ENCODE measurements at regions not wholly inside any gene's neighbourhood (a gene's known extent, or its start where the extent isn't known, plus 50 kb on each side); places are given as distances from the start of the nearest gene placed in this dataset.

DNA sequence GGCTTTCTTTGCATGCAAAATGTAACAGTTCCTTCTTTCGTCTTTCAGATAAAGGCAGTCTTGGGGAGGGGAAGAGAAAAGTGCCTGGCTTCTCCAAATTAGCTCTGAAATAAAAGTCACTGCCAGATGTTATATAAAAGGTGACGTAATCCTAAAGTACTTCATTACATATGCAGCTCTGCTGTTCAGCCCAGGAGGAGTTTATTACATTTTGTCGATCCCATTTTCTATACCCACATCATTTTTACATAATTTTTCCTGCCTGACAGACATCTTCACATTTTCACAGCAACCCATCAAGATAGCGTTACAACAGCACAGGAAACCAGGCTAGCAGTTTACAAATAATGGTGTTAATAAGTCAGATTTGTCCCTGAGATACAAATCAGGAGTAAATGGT is 86.7 kb upstream of the SLC30A5 start:
- Histone ChIP-seq H3K27ac (ENCODE audit: low read depth in 1 of 2, low read length in 2 of 2) (no peak overlapping the region), H3K27me3 (ENCODE audit: control insufficient read depth in 2 of 2, insufficient read depth in 2 of 2, low read length in 2 of 2) (no peaks in the 10 kb centered on the region), H3K4me3 (replicated peaks in 1 of 3; ENCODE audit: low read depth in 2 of 3, low read length in 3 of 3) (no peak overlapping the region), H3K79me2 (ENCODE audit: insufficient read depth, low read length) (no peaks in the 10 kb centered on the region), H3K9ac (ENCODE audit: insufficient read depth, low read length, poor library complexity, severe bottlenecking) (no peak overlapping the region), H3K36me3 (replicated peaks in 1 of 2; ENCODE audit: control insufficient read depth in 1 of 2, insufficient read depth in 2 of 2, low read length in 2 of 2) (no peaks in the 10 kb centered on the region), H3K4me2 (replicated peaks; ENCODE audit: extremely low read depth, low read length, poor library complexity, severe bottlenecking) (no peak overlapping the region), H2AFZ (ENCODE audit: insufficient read depth, low read depth, low read length, poor library complexity, severe bottlenecking) (no peak overlapping the region), H3K9me3 (replicated peaks in 1 of 2; ENCODE audit: control insufficient read depth in 1 of 2, insufficient read depth in 1 of 2, low read length in 2 of 2) (no peaks in the 10 kb centered on the region), H3K4me1 (ENCODE audit: control insufficient read depth in 1 of 2, insufficient read depth in 2 of 2, low read length in 2 of 2) (no peaks in the 10 kb centered on the region), H4K20me1 (ENCODE audit: insufficient read depth, low read length) (no peaks in the 10 kb centered on the region)
- TF ChIP-seq, protein P1, sequence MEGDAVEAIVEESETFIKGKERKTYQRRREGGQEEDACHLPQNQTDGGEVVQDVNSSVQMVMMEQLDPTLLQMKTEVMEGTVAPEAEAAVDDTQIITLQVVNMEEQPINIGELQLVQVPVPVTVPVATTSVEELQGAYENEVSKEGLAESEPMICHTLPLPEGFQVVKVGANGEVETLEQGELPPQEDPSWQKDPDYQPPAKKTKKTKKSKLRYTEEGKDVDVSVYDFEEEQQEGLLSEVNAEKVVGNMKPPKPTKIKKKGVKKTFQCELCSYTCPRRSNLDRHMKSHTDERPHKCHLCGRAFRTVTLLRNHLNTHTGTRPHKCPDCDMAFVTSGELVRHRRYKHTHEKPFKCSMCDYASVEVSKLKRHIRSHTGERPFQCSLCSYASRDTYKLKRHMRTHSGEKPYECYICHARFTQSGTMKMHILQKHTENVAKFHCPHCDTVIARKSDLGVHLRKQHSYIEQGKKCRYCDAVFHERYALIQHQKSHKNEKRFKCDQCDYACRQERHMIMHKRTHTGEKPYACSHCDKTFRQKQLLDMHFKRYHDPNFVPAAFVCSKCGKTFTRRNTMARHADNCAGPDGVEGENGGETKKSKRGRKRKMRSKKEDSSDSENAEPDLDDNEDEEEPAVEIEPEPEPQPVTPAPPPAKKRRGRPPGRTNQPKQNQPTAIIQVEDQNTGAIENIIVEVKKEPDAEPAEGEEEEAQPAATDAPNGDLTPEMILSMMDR (IDR thresholded peaks at IDR 0.05), result no peak
- no peaks in the 10 kb centered on the region for H3K4me1 Mint-ChIP-seq
- H3K36me3 Mint-ChIP-seq, result no peaks in the 10 kb centered on the region
- no peak overlapping the region for H3K27ac Mint-ChIP-seq
- H3K9me3 Mint-ChIP-seq, result no peaks in the 10 kb centered on the region
- 100% methylated on average over 1 of the region's 4 CpGs for WGBS (ENCODE audit: insufficient coverage)
- peaks cover 2 to 7% (median 6%) of the 10 kb centered on the region in 3 donors for H3K27me3 Mint-ChIP-seq (ENCODE audit: low read depth in 3 of 3)
- H3K4me3 Mint-ChIP-seq, result no peak overlapping the region
- no peak for DNase-seq
- intact Hi-C loops (cut with micrococcal nuclease), result no loop called here

DNA sequence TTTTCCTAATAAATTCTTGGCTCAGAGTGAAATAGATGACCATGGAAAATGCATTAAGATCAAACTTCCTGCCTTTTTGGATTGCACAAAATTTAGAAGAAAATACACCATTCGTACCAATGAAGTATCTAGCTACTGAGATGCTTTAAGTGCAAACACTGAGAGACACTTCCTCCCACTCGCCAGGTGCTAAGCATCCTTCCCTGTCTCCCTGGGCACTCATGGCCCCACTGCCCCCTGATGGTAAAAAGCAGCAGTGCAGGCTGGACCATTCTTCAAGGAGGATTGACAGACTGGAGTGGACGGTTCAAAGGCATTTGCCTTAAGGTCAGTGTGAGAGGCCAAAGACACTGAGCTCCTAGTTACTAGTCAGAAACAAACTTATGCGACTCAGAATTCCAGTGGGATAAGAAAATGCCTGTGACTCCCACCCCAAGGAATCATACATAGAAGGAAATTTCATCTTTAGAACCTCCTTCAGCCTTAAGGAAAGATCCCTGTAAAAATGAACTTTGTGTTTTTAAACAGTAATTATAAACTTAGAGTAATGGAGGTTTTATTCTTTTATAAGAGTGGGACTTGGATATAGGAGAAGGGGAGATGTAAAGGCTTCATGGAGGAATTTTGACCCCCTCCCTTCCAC is 86.0 kb upstream of the SLC30A5 start:
- Histone ChIP-seq H3K27ac (ENCODE audit: low read depth in 1 of 2, low read length in 2 of 2) (no peak overlapping the region), H3K9ac (ENCODE audit: insufficient read depth, low read length, poor library complexity, severe bottlenecking) (no peak overlapping the region), H3K9me3 (replicated peaks in 1 of 2; ENCODE audit: control insufficient read depth in 1 of 2, insufficient read depth in 1 of 2, low read length in 2 of 2) (no peaks in the 10 kb centered on the region), H3K79me2 (ENCODE audit: insufficient read depth, low read length) (no peaks in the 10 kb centered on the region), H2AFZ (ENCODE audit: insufficient read depth, low read depth, low read length, poor library complexity, severe bottlenecking) (no peak overlapping the region), H3K4me3 (replicated peaks in 1 of 3; ENCODE audit: low read depth in 2 of 3, low read length in 3 of 3) (no peak overlapping the region), H3K4me2 (replicated peaks; ENCODE audit: extremely low read depth, low read length, poor library complexity, severe bottlenecking) (no peak overlapping the region), H4K20me1 (ENCODE audit: insufficient read depth, low read length) (no peaks in the 10 kb centered on the region), H3K27me3 (ENCODE audit: control insufficient read depth in 2 of 2, insufficient read depth in 2 of 2, low read length in 2 of 2) (no peaks in the 10 kb centered on the region), H3K36me3 (replicated peaks in 1 of 2; ENCODE audit: control insufficient read depth in 1 of 2, insufficient read depth in 2 of 2, low read length in 2 of 2) (no peaks in the 10 kb centered on the region), H3K4me1 (ENCODE audit: control insufficient read depth in 1 of 2, insufficient read depth in 2 of 2, low read length in 2 of 2) (no peaks in the 10 kb centered on the region)
- peak in 2 of 3 donors; percentile 10 to 27 for DNase-seq
- Mint-ChIP-seq H3K36me3 (no peaks in the 10 kb centered on the region), H3K4me1 (no peaks in the 10 kb centered on the region), H3K9me3 (peaks cover 0 to 2% (median 0%) of the 10 kb centered on the region in 7 donors), H3K27ac (no peak overlapping the region), H3K27me3 (ENCODE audit: low read depth in 3 of 3) (peaks cover 2 to 7% (median 6%) of the 10 kb centered on the region in 3 donors), H3K4me3 (no peak overlapping the region)
- intact Hi-C loops (cut with micrococcal nuclease), result no loop called here
- TF ChIP-seq, protein P1 (IDR thresholded peaks at IDR 0.05), result peak; percentile 87
- 31% methylated on average over 2 of the region's 4 CpGs for WGBS (ENCODE audit: insufficient coverage)

All from CD14-positive monocyte (primary cell).